HG03565 (cell line): ENCODE measurements at regions not wholly inside any gene's neighbourhood (a gene's known extent, or its start where the extent isn't known, plus 50 kb on each side); places are given as distances from the start of the nearest gene placed in this dataset.
"Not testable (repeated sequence)": the region's sequence is repeated elsewhere in the genome, so short reads cannot be mapped to it uniquely, and the experiment has no call there.

ENCODE experiments used
- ATAC-seq: cut with Tn5 transposase; IDR thresholded peaks from one replicate; pipeline ENCODE4 v1.9.1; 2021; ENCODE audit warnings: mild to moderate bottlenecking, moderate library complexity; ENCODE audit not compliant: unreplicated experiment

- no peak for ATAC-seq
These were observed 180.2 kb upstream of the TSC22D1 start for GRCh38 chr13:44756276-44756810.

- ATAC-seq: no peak
These were observed 179.7 kb upstream of the TSC22D1 start for GRCh38 chr13:44755872-44756271.

GRCh38 chr13:44752164-44752563 is 176.0 kb upstream of the TSC22D1 start:
- no peak for ATAC-seq

GRCh38 chr13:44750630-44751029 is 174.5 kb upstream of the TSC22D1 start:
- ATAC-seq: no peak

- no peak for ATAC-seq
These were observed 173.8 kb upstream of the TSC22D1 start for GRCh38 chr13:44749906-44750305.

GRCh38 chr13:44748439-44748838 is 172.3 kb upstream of the TSC22D1 start:
- ATAC-seq: no peak

GRCh38 chr13:44747179-44747578 is 171.0 kb upstream of the TSC22D1 start:
- no peak for ATAC-seq

GRCh38 chr13:44746690-44747089 is 170.6 kb upstream of the TSC22D1 start:
- ATAC-seq: no peak

GRCh38 chr13:44744880-44745633 is 168.9 kb upstream of the TSC22D1 start:
- no peak for ATAC-seq

GRCh38 chr13:44739539-44739938 is 163.4 kb upstream of the TSC22D1 start:
- no peak for ATAC-seq

- ATAC-seq: no peak
These were observed 163.0 kb upstream of the TSC22D1 start for GRCh38 chr13:44739120-44739519.

- no peak for ATAC-seq
These were observed 162.3 kb upstream of the TSC22D1 start for GRCh38 chr13:44738463-44738862.

GRCh38 chr13:44735806-44736205 is 159.7 kb upstream of the TSC22D1 start:
- ATAC-seq: no peak

GRCh38 chr13:44734201-44734707 is 158.1 kb upstream of the TSC22D1 start:
- no peak for ATAC-seq

GRCh38 chr13:44732503-44733098 is 156.5 kb upstream of the TSC22D1 start:
- ATAC-seq: no peak

GRCh38 chr13:44730851-44731250 is 154.7 kb upstream of the TSC22D1 start:
- ATAC-seq: no peak

- ATAC-seq: no peak
These were observed 154.0 kb upstream of the TSC22D1 start for GRCh38 chr13:44730099-44730498.

GRCh38 chr13:44727591-44727990 is 151.5 kb upstream of the TSC22D1 start:
- not testable (repeated sequence) for ATAC-seq

- no peak for ATAC-seq
These were observed 150.6 kb upstream of the TSC22D1 start for GRCh38 chr13:44726778-44727177.

GRCh38 chr13:44726214-44726613 is 150.1 kb upstream of the TSC22D1 start:
- no peak for ATAC-seq

GRCh38 chr13:44719857-44720671 is 143.9 kb upstream of the TSC22D1 start:
- no peak for ATAC-seq
